ENCODE measurements at regions not wholly inside any gene's neighbourhood (a gene's known extent, or its start where the extent isn't known, plus 50 kb on each side); places are given as distances from the start of the nearest gene placed in this dataset.
A peak's percentile ranks its signal among the peaks of the same experiment; 100 is the strongest.
"Not testable (repeated sequence)": the region's sequence is repeated elsewhere in the genome, so short reads cannot be mapped to it uniquely, and the experiment has no call there.

DNA sequence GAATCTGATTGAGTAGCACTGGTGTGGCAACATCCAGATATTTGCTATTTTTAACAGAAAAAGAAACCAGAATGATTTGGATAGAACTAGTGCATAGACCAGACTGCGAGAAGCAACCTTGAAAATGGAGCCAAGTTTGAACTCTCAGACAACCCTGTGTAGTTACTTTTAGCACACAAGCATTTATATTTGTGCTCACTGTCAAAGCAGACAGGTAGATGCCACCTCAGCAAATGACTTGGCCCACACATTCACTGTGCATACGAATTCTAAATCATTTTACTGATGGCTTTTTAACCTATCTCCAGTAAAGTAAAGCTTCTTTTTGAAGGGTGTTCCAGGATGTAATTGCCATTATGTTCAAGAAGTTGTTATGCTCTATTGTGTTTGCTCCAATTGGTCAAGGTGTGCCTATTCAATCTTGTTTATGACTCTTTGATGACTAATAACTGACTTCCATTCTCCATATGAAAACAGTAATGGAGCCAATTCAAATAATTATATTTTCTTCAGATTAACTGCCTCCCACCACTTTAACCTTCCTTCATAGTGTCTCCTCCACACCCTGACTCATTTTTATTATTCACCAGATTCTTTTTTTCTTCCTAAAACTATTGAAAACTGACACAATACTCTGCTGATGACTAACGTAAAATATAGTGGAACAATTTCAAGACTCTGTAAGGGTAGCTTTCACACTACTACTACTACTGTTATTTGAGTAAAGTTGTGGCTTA, 138.5 kb downstream of the CCER1 start:
- CTCF ChIA-PET, result no interaction called here
- Histone ChIP-seq H3K36me3 (ENCODE audit: control insufficient read depth in 2 of 3, insufficient read depth in 3 of 3, low read length in 3 of 3) (no peaks in the 10 kb centered on the region), H3K27ac (ENCODE audit: low read depth, low read length) (no peak overlapping the region), H3K4me1 (ENCODE audit: control insufficient read depth in 2 of 2, insufficient read depth in 2 of 2, low read length in 2 of 2) (no peaks in the 10 kb centered on the region), H3K9me3 (ENCODE audit: control insufficient read depth in 2 of 3, low read length in 3 of 3) (no peaks in the 10 kb centered on the region), H3K4me3 (ENCODE audit: low read length) (no peak overlapping the region), H3K27me3 (ENCODE audit: control insufficient read depth in 2 of 2, insufficient read depth in 2 of 2, low read length in 2 of 2) (no peaks in the 10 kb centered on the region)
- no peaks in the 10 kb centered on the region for H3K27me3 Mint-ChIP-seq
- POLR2A ChIA-PET, result no interaction called here
- no peaks in the 10 kb centered on the region for H3K4me1 Mint-ChIP-seq
- intact Hi-C loops (cut with micrococcal nuclease), result no loop called here
- no peak overlapping the region for H3K4me3 Mint-ChIP-seq
- DNase-seq, result no peak
- no peak overlapping the region for H3K27ac Mint-ChIP-seq
- H3K9me3 Mint-ChIP-seq, result peaks cover 0 to 6% (median 0%) of the 10 kb centered on the region in 11 donors
- no peak for ATAC-seq
- H3K36me3 Mint-ChIP-seq, result no peaks in the 10 kb centered on the region

DNA sequence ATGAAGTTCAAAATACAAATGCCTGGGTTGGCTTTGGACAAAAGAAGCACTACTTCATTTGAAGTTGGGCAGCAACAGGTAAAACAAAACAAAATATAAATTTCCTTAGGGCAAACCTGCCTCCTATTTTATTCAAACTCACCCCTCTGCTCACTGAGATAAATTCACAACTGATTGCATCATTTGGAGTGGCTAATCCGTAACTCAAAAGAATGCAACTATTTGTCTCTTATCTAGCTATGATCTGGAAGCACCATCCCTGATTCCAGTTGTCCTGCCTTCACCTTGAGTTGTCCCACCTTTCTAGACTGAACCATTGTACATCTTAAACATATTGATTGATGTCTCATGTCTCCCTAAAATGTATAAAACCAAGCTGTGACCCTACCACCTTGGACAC, 145.0 kb downstream of the CCER1 start:
- H3K36me3 ChIP-seq (ENCODE audit: control insufficient read depth in 2 of 3, insufficient read depth in 3 of 3, low read length in 3 of 3), result no peaks in the 10 kb centered on the region
- ATAC-seq (no peak), DNase-seq (no peak)
- no peak overlapping the region for H3K4me3 ChIP-seq (ENCODE audit: low read length)
- H3K27me3 ChIP-seq (ENCODE audit: control insufficient read depth in 2 of 2, insufficient read depth in 2 of 2, low read length in 2 of 2), result no peaks in the 10 kb centered on the region
- H3K36me3 Mint-ChIP-seq, result no peaks in the 10 kb centered on the region
- ChIA-PET POLR2A (no interaction called here), CTCF (no interaction called here)
- no peak overlapping the region for H3K27ac Mint-ChIP-seq
- no peak overlapping the region for H3K4me3 Mint-ChIP-seq
- no peak overlapping the region for H3K27ac ChIP-seq (ENCODE audit: low read depth, low read length)
- H3K4me1 ChIP-seq (ENCODE audit: control insufficient read depth in 2 of 2, insufficient read depth in 2 of 2, low read length in 2 of 2), result no peaks in the 10 kb centered on the region
- H3K27me3 Mint-ChIP-seq, result peaks cover 0 to 4% (median 0%) of the 10 kb centered on the region in 5 donors
- peaks cover 0 to 4% (median 0%) of the 10 kb centered on the region in 11 donors for H3K9me3 Mint-ChIP-seq
- no peaks in the 10 kb centered on the region for H3K4me1 Mint-ChIP-seq
- intact Hi-C loops (cut with micrococcal nuclease), result no loop called here
- no peaks in the 10 kb centered on the region for H3K9me3 ChIP-seq (ENCODE audit: control insufficient read depth in 2 of 3, low read length in 3 of 3)

GRCh38 chr12:90808568-90808967, 146.4 kb downstream of the CCER1 start:
- Mint-ChIP-seq H3K9me3 (peaks cover 0 to 4% (median 0%) of the 10 kb centered on the region in 11 donors), H3K27ac (no peak overlapping the region), H3K4me1 (no peaks in the 10 kb centered on the region), H3K36me3 (no peaks in the 10 kb centered on the region), H3K4me3 (no peak overlapping the region), H3K27me3 (peaks cover 0 to 4% (median 0%) of the 10 kb centered on the region in 5 donors)
- ATAC-seq (no peak), DNase-seq (no peak)
- Histone ChIP-seq H3K36me3 (ENCODE audit: control insufficient read depth in 2 of 3, insufficient read depth in 3 of 3, low read length in 3 of 3) (no peaks in the 10 kb centered on the region), H3K9me3 (ENCODE audit: control insufficient read depth in 2 of 3, low read length in 3 of 3) (no peaks in the 10 kb centered on the region), H3K27me3 (ENCODE audit: control insufficient read depth in 2 of 2, insufficient read depth in 2 of 2, low read length in 2 of 2) (no peaks in the 10 kb centered on the region), H3K27ac (ENCODE audit: low read depth, low read length) (no peak overlapping the region), H3K4me1 (ENCODE audit: control insufficient read depth in 2 of 2, insufficient read depth in 2 of 2, low read length in 2 of 2) (no peaks in the 10 kb centered on the region), H3K4me3 (ENCODE audit: low read length) (no peak overlapping the region)
- intact Hi-C loops (cut with micrococcal nuclease), result no loop called here
- ChIA-PET CTCF (no interaction called here), POLR2A (no interaction called here)

- ChIA-PET POLR2A (no interaction called here), CTCF (no interaction called here)
- DNase-seq (no peak), ATAC-seq (no peak)
- H3K27me3 ChIP-seq (ENCODE audit: control insufficient read depth in 2 of 2, insufficient read depth in 2 of 2, low read length in 2 of 2), result no peaks in the 10 kb centered on the region
- H3K4me1 Mint-ChIP-seq, result peaks cover 0 to 1% (median 0%) of the 10 kb centered on the region in 7 donors
- no peaks in the 10 kb centered on the region for H3K36me3 Mint-ChIP-seq
- peaks cover 0 to 7% (median 0%) of the 10 kb centered on the region in 11 donors for H3K9me3 Mint-ChIP-seq
- peaks cover 0 to 4% (median 0%) of the 10 kb centered on the region in 5 donors for H3K27me3 Mint-ChIP-seq
- H3K27ac ChIP-seq (ENCODE audit: low read depth, low read length), result no peak overlapping the region
- H3K27ac Mint-ChIP-seq, result no peak overlapping the region
- no peaks in the 10 kb centered on the region for H3K36me3 ChIP-seq (ENCODE audit: control insufficient read depth in 2 of 3, insufficient read depth in 3 of 3, low read length in 3 of 3)
- H3K4me1 ChIP-seq (ENCODE audit: control insufficient read depth in 2 of 2, insufficient read depth in 2 of 2, low read length in 2 of 2), result no peaks in the 10 kb centered on the region
- H3K4me3 Mint-ChIP-seq, result no peak overlapping the region
- no peak overlapping the region for H3K4me3 ChIP-seq (ENCODE audit: low read length)
- H3K9me3 ChIP-seq (ENCODE audit: control insufficient read depth in 2 of 3, low read length in 3 of 3), result no peaks in the 10 kb centered on the region
- intact Hi-C loops (cut with micrococcal nuclease), result no loop called here
Measured at GRCh38 chr12:90802727-90803126, 152.2 kb downstream of the CCER1 start.

- no peak overlapping the region for H3K27ac Mint-ChIP-seq
- peaks cover 0 to 2% (median 0%) of the 10 kb centered on the region in 7 donors for H3K4me1 Mint-ChIP-seq
- H3K9me3 ChIP-seq (ENCODE audit: control insufficient read depth in 2 of 3, low read length in 3 of 3), result no peaks in the 10 kb centered on the region
- no peak overlapping the region for H3K4me3 Mint-ChIP-seq
- POLR2A ChIA-PET, result no interaction called here
- H3K27ac ChIP-seq (ENCODE audit: low read depth, low read length), result no peak overlapping the region
- no peaks in the 10 kb centered on the region for H3K36me3 ChIP-seq (ENCODE audit: control insufficient read depth in 2 of 3, insufficient read depth in 3 of 3, low read length in 3 of 3)
- ATAC-seq (no peak), DNase-seq (no peak)
- no peaks in the 10 kb centered on the region for H3K27me3 Mint-ChIP-seq
- intact Hi-C loops (cut with micrococcal nuclease), result no loop called here
- no peaks in the 10 kb centered on the region for H3K36me3 Mint-ChIP-seq
- H3K4me1 ChIP-seq (ENCODE audit: control insufficient read depth in 2 of 2, insufficient read depth in 2 of 2, low read length in 2 of 2), result no peaks in the 10 kb centered on the region
- H3K27me3 ChIP-seq (ENCODE audit: control insufficient read depth in 2 of 2, insufficient read depth in 2 of 2, low read length in 2 of 2), result no peaks in the 10 kb centered on the region
- H3K9me3 Mint-ChIP-seq, result peaks cover 0 to 7% (median 0%) of the 10 kb centered on the region in 11 donors
- no peak overlapping the region for H3K4me3 ChIP-seq (ENCODE audit: low read length)
- CTCF ChIA-PET, result interaction anchor here (0.7 kb wide), 1 partner anchor 311 kb away, joined by 3 read pairs; no protein-coding TSS in a partner anchor
Measured at GRCh38 chr12:90801776-90802175, 153.2 kb downstream of the CCER1 start.

DNA sequence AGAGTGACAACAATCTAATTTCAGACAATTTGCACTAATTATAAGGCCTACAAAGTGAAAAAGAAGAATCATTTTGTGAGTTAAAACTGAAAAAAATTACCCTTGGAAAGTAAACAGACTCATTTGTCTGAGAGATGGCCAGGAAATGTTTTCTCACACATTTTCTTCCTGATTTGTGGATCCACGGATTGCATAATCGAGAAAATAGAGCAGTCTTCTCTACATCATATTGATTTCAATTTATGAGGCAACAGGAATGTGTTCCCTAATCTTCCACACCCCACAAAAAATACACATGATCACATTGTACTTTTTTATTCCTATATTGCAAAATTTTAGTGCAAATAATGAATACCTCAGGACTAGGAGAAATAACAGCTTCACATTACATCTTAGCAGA, 160.8 kb downstream of the CCER1 start:
- ChIA-PET CTCF (no interaction called here), POLR2A (no interaction called here)
- Histone ChIP-seq H3K4me1 (ENCODE audit: control insufficient read depth in 2 of 2, insufficient read depth in 2 of 2, low read length in 2 of 2) (no peaks in the 10 kb centered on the region), H3K4me3 (ENCODE audit: low read length) (no peak overlapping the region), H3K36me3 (ENCODE audit: control insufficient read depth in 2 of 3, insufficient read depth in 3 of 3, low read length in 3 of 3) (no peaks in the 10 kb centered on the region), H3K9me3 (ENCODE audit: control insufficient read depth in 2 of 3, low read length in 3 of 3) (no peaks in the 10 kb centered on the region), H3K27ac (ENCODE audit: low read depth, low read length) (no peak overlapping the region), H3K27me3 (ENCODE audit: control insufficient read depth in 2 of 2, insufficient read depth in 2 of 2, low read length in 2 of 2) (no peaks in the 10 kb centered on the region)
- no peaks in the 10 kb centered on the region for H3K36me3 Mint-ChIP-seq
- H3K27ac Mint-ChIP-seq, result no peak overlapping the region
- no peak for DNase-seq
- intact Hi-C loops (cut with micrococcal nuclease), result no loop called here
- H3K9me3 Mint-ChIP-seq, result peaks cover 0 to 5% (median 0%) of the 10 kb centered on the region in 11 donors
- H3K4me1 Mint-ChIP-seq, result peaks cover 0 to 2% (median 0%) of the 10 kb centered on the region in 7 donors
- no peaks in the 10 kb centered on the region for H3K27me3 Mint-ChIP-seq
- no peak for ATAC-seq
- H3K4me3 Mint-ChIP-seq, result no peak overlapping the region

- H3K27me3 Mint-ChIP-seq; ATAC-seq; H3K36me3 ChIP-seq (ENCODE audit: control insufficient read depth in 2 of 3, insufficient read depth in 3 of 3, low read length in 3 of 3); H3K4me1 Mint-ChIP-seq; H3K4me3 ChIP-seq (ENCODE audit: low read length); H3K27ac ChIP-seq (ENCODE audit: low read depth, low read length); CTCF ChIA-PET; DNase-seq; H3K9me3 ChIP-seq (ENCODE audit: control insufficient read depth in 2 of 3, low read length in 3 of 3); H3K4me1 ChIP-seq (ENCODE audit: control insufficient read depth in 2 of 2, insufficient read depth in 2 of 2, low read length in 2 of 2); H3K36me3 Mint-ChIP-seq; H3K9me3 Mint-ChIP-seq; POLR2A ChIA-PET; H3K4me3 Mint-ChIP-seq; H3K27me3 ChIP-seq (ENCODE audit: control insufficient read depth in 2 of 2, insufficient read depth in 2 of 2, low read length in 2 of 2); intact Hi-C loops (cut with micrococcal nuclease): not testable (repeated sequence)
- H3K27ac Mint-ChIP-seq, result peak overlapping the region in 1 of 9 donors; percentile 5
Measured at GRCh38 chr12:90792718-90793117, 162.3 kb downstream of the CCER1 start.

Measured in naive thymus-derived CD4-positive, alpha-beta T cell (primary cell).